IMR-90 (cell line): ENCODE measurements at regions not wholly inside any gene's neighbourhood (a gene's known extent, or its start where the extent isn't known, plus 50 kb on each side); places are given as distances from the start of the nearest gene placed in this dataset.

Experiments
- ATAC-seq: fragments of 200-7000 bp; cut with Tn5 transposase; 2 replicates; pipeline ENCODE4 v1.9.1; 2020; ENCODE audit warnings: low read depth, mild to moderate bottlenecking, moderate library complexity
- BruUV-seq: library from RNA; stranded (reverse); fragments of 400-500 nt; replicated peaks from 2 replicates; lab custom pipeline; 2021; lab: Mats Ljungman, UMichigan
- CTCF ChIA-PET: fragments of 300-600 bp; formaldehyde crosslinking; extraction: SDS; loops from one replicate; lab custom pipeline; 2021; ENCODE audit warnings: antibody characterized with exemption; lab: Yijun Ruan, JAX
- POLR2A ChIA-PET: fragments of 300-600 bp; sonication (Branson Sonifier 250); formaldehyde crosslinking; loops from one replicate; lab custom pipeline; 2022; ENCODE audit warnings: antibody characterized with exemption; ENCODE audit not compliant: unreplicated experiment; lab: Charles Lee
- DNase-seq: peaks from one replicate; pipeline ENCODE4 v3.0.0; 2013
- H2AFZ ChIP-seq: replicated peaks from 2 replicates; pipeline ENCODE3; 2013; ENCODE audit warnings: low read length, mild to moderate bottlenecking; ENCODE audit not compliant: poor library complexity
- H2AK5ac ChIP-seq: 2 replicates; pipeline ENCODE4 v1.6.1; 2013; ENCODE audit warnings: low read depth, low read length, inconsistent platforms
- H2AK9ac ChIP-seq: replicated peaks from 2 replicates; pipeline ENCODE3; 2013; ENCODE audit warnings: mild to moderate bottlenecking, low read depth, low read length, moderate library complexity; ENCODE audit not compliant: poor library complexity
- H2BK120ac ChIP-seq: 2 replicates; pipeline ENCODE4 v1.6.1; 2013; ENCODE audit warnings: low read depth, low read length, inconsistent platforms
- H2BK15ac ChIP-seq: 3 replicates; pipeline ENCODE4 v1.6.1; 2013; ENCODE audit warnings: low read depth, low read length, inconsistent platforms
- H2BK20ac ChIP-seq: 2 replicates; pipeline ENCODE4 v1.6.1; 2013; ENCODE audit warnings: low read depth, mild to moderate bottlenecking, inconsistent platforms, low read length, moderate library complexity
- H2BK5ac ChIP-seq: 2 replicates; pipeline ENCODE4 v1.6.1; 2013; ENCODE audit warnings: mild to moderate bottlenecking, low read depth, low read length, inconsistent platforms; ENCODE audit not compliant: poor library complexity, severe bottlenecking
- H3K14ac ChIP-seq: replicated peaks from 2 replicates; pipeline ENCODE4 v1.6.1; 2013; ENCODE audit warnings: low read depth, low read length, inconsistent platforms
- H3K18ac ChIP-seq: 2 replicates; pipeline ENCODE4 v1.6.1; 2013; ENCODE audit warnings: low read depth, low read length, control low read depth
- H3K23ac ChIP-seq: 2 replicates; pipeline ENCODE4 v1.6.1; 2013; ENCODE audit warnings: low read depth, low read length, inconsistent platforms
- H3K27ac ChIP-seq: 2 replicates; pipeline ENCODE4 v1.5.1; 2013; ENCODE audit warnings: mild to moderate bottlenecking, control low read depth, low read length; ENCODE audit not compliant: insufficient read depth
- H3K27me3 ChIP-seq: 2 replicates; pipeline ENCODE4 v1.6.1; 2013; ENCODE audit warnings: low read length; ENCODE audit not compliant: control insufficient read depth, insufficient read depth
- H3K36me3 ChIP-seq: 2 replicates; pipeline ENCODE4 v1.6.1; 2013; ENCODE audit warnings: low read length, mixed read lengths; ENCODE audit not compliant: control insufficient read depth, insufficient read depth
- H3K4ac ChIP-seq: 2 replicates; pipeline ENCODE4 v1.6.1; 2013; ENCODE audit warnings: low read depth, low read length, inconsistent platforms
- H3K4me1 ChIP-seq: 2 replicates; pipeline ENCODE4 v1.6.1; 2013; ENCODE audit warnings: low read length, mixed read lengths; ENCODE audit not compliant: control insufficient read depth, insufficient read depth
- H3K4me2 ChIP-seq: 2 replicates; pipeline ENCODE4 v1.6.1; 2013; ENCODE audit warnings: low read depth, mild to moderate bottlenecking, control low read depth, low read length, moderate library complexity
- H3K4me3 ChIP-seq: 2 replicates; pipeline ENCODE4 v1.5.1; 2013; ENCODE audit warnings: low read depth, mild to moderate bottlenecking, control low read depth, low read length, moderate library complexity; ENCODE audit not compliant: insufficient read depth
- H3K56ac ChIP-seq: 2 replicates; pipeline ENCODE4 v1.6.1; 2013; ENCODE audit warnings: low read length, inconsistent platforms; ENCODE audit not compliant: insufficient read depth; ENCODE audit errors: extremely low read depth
- H3K79me1 ChIP-seq, 2 experiments: 2 replicates each; pipeline ENCODE4 v1.6.1; 2013; ENCODE audit warnings: low read length in 2 of 2, inconsistent platforms in 1 of 2, low read depth in 1 of 2
- H3K9ac ChIP-seq: 2 replicates; pipeline ENCODE4 v1.6.1; 2013; ENCODE audit warnings: low read depth, low read length, control low read depth
- H3K9me1 ChIP-seq: 2 replicates; pipeline ENCODE4 v1.6.1; 2013; ENCODE audit warnings: low read length, inconsistent platforms; ENCODE audit not compliant: insufficient read depth
- H3K9me3 ChIP-seq: 2 replicates; pipeline ENCODE4 v1.6.1; 2013; ENCODE audit warnings: low read length; ENCODE audit not compliant: control insufficient read depth, insufficient read depth
- H4K20me1 ChIP-seq: 2 replicates; pipeline ENCODE4 v1.6.1; 2013; ENCODE audit warnings: low read length, inconsistent platforms; ENCODE audit not compliant: insufficient read depth
- H4K5ac ChIP-seq: 2 replicates; pipeline ENCODE4 v1.6.1; 2013; ENCODE audit warnings: mild to moderate bottlenecking, low read depth, low read length, control low read depth
- H4K8ac ChIP-seq, 2 experiments: 2 replicates each; pipeline ENCODE4 v1.6.1; 2013; ENCODE audit warnings: low read depth in 2 of 2, low read length in 2 of 2, control low read depth in 1 of 2, inconsistent platforms in 1 of 2
- H4K91ac ChIP-seq: 2 replicates; pipeline ENCODE4 v1.6.1; 2013; ENCODE audit warnings: low read depth, low read length, inconsistent platforms; ENCODE audit not compliant: insufficient read depth
- BHLHE40 ChIP-seq: fragments of 150-350 bp; IDR thresholded peaks from 2 replicates; pipeline ENCODE4 v1.6.1; 2016; ENCODE audit warnings: mild to moderate bottlenecking, low read depth, low read length
- CEBPB ChIP-seq: IDR thresholded peaks from 2 replicates; pipeline ENCODE4 v1.6.1; 2012; ENCODE audit warnings: low read depth, low read length, improper control_type of control experiment
- CTCF ChIP-seq: conservative IDR thresholded peaks from 2 replicates; pipeline ENCODE4 v1.5.1; 2012; ENCODE audit warnings: mild to moderate bottlenecking, low read depth, low read length, improper control_type of control experiment
- ELK1 ChIP-seq: fragments of 150-350 bp; IDR thresholded peaks from 2 replicates; pipeline ENCODE4 v1.6.1; 2016; ENCODE audit warnings: low read depth, mild to moderate bottlenecking, low read length, moderate library complexity, borderline replicate concordance
- FOS ChIP-seq: fragments of 150-350 bp; IDR thresholded peaks from 2 replicates; pipeline ENCODE4 v1.6.1; 2016; ENCODE audit warnings: low read depth, low read length
- MAFK ChIP-seq: IDR thresholded peaks from 2 replicates; pipeline ENCODE4 v1.6.1; 2012; ENCODE audit warnings: low read depth, low read length, improper control_type of control experiment
- MAZ ChIP-seq: IDR thresholded peaks from 2 replicates; pipeline ENCODE4 v1.6.1; 2012; ENCODE audit warnings: low read depth, mild to moderate bottlenecking, low read length, improper control_type of control experiment, moderate library complexity, borderline replicate concordance
- NFE2L2 ChIP-seq: fragments of 150-350 bp; IDR thresholded peaks from 2 replicates; pipeline ENCODE4 v1.6.1; 2016; ENCODE audit warnings: low read depth, mild to moderate bottlenecking, low read length
- POLR2A ChIP-seq: IDR thresholded peaks from 2 replicates; pipeline ENCODE4 v1.6.1; 2012; ENCODE audit warnings: mild to moderate bottlenecking, low read depth, low read length
- RAD21 ChIP-seq: IDR thresholded peaks from 2 replicates; pipeline ENCODE4 v1.6.1; 2012; ENCODE audit warnings: low read length, improper control_type of control experiment
- RCOR1 ChIP-seq: IDR thresholded peaks from 2 replicates; pipeline ENCODE4 v1.6.1; 2012; ENCODE audit warnings: mild to moderate bottlenecking, low read length, improper control_type of control experiment; ENCODE audit not compliant: insufficient replicate concordance
- RFX5 ChIP-seq: IDR thresholded peaks from 2 replicates; pipeline ENCODE4 v1.8.0; 2012; ENCODE audit warnings: low read depth, mild to moderate bottlenecking, low read length, moderate library complexity
- SMC3 ChIP-seq: fragments of 150-350 bp; IDR thresholded peaks from 2 replicates; pipeline ENCODE4 v1.6.1; 2016; ENCODE audit warnings: low read depth, mild to moderate bottlenecking, antibody characterized with exemption, low read length, moderate library complexity
- USF2 ChIP-seq: fragments of 150-350 bp; IDR thresholded peaks from 2 replicates; pipeline ENCODE4 v1.6.1; 2017; ENCODE audit warnings: mild to moderate bottlenecking, antibody characterized with exemption, low read length, low read depth
- WGBS, 2 experiments: methylation state at CpG; one replicate each; pipeline versions ENCODE4 v1.1.5 to v1.1.7; 2013; ENCODE audit warnings: missing lambda C conversion rate in 2 of 2; ENCODE audit not compliant: insufficient read length in 1 of 2; ENCODE audit errors: extremely low coverage in 2 of 2; 5-methylcytosine and 5-hydroxymethylcytosine counted together
- dilution Hi-C: fragments of 300-500 bp; cut with HindIII; formaldehyde crosslinking; loops from one replicate; pipeline ENCODE4 v1.14.3; 2018; ENCODE audit warnings: low sequenced_read_pairs; ENCODE audit not compliant: unreplicated experiment
- in situ Hi-C: fragments of 300-500 bp; cut with MboI; formaldehyde crosslinking; loops from 3 replicates; pipeline ENCODE4 v1.14.3; 2019; ENCODE audit warnings: low sequenced_read_pairs, inconsistent platforms, mixed read lengths
- intact Hi-C: fragments of 100-400 bp; cut with micrococcal nuclease; formaldehyde crosslinking; loops from 2 replicates; pipeline ENCODE4 v1.10.0; 2022

- no peak for DNase-seq
- BruUV-seq: no TSS peak
- intact Hi-C loops (no loop called here), dilution Hi-C loops (no loop called here), in situ Hi-C loops (no loop called here)
- ATAC-seq: no peak
- Histone ChIP-seq H3K14ac (no peak overlapping the region), H4K5ac (no peak overlapping the region), H3K4me3 (no peak overlapping the region), H3K9me1 (no peaks in the 10 kb centered on the region), H4K20me1 (no peaks in the 10 kb centered on the region), H3K36me3 (no peaks in the 10 kb centered on the region), H2BK15ac (no peak overlapping the region), H3K4me1 (no peaks in the 10 kb centered on the region), H2AK5ac (no peak overlapping the region), H3K9me3 (no peaks in the 10 kb centered on the region), H2AK9ac (no peak overlapping the region), H2BK120ac (no peak overlapping the region), H3K4me2 (no peak overlapping the region), H3K4ac (no peak overlapping the region), H3K18ac (no peak overlapping the region), H2AFZ (no peak overlapping the region), H2BK5ac (no peak overlapping the region), H3K56ac (no peak overlapping the region), H3K9ac (no peak overlapping the region), H3K79me1 (no peaks in the 10 kb centered on the region), H3K27me3 (no peaks in the 10 kb centered on the region), H3K23ac (no peak overlapping the region), H3K27ac (no peak overlapping the region), H4K91ac (no peak overlapping the region), H4K8ac (no peak overlapping the region), H2BK20ac (no peak overlapping the region)
- POLR2A ChIA-PET: no interaction called here
- TF ChIP-seq CEBPB: no peak
- no peak for TF ChIP-seq MAFK
- no peak for TF ChIP-seq RCOR1
- TF ChIP-seq ELK1: no peak
- no peak for TF ChIP-seq MAZ
- no peak for TF ChIP-seq FOS
- TF ChIP-seq USF2: no peak
- no peak for TF ChIP-seq CTCF
- no peak for TF ChIP-seq NFE2L2
- no peak for TF ChIP-seq RAD21
- TF ChIP-seq RFX5: no peak
- no peak for TF ChIP-seq BHLHE40
- no peak for TF ChIP-seq POLR2A
- no peak for TF ChIP-seq SMC3
- WGBS, 2 experiments: 25% methylated on average over 2 of the region's 7 CpGs; no CpG with 5 or more reads in 1 of the 2 experiments
- CTCF ChIA-PET: no interaction called here
Observed at GRCh38 chr2:84273406-84273805, 185.7 kb downstream of the SUCLG1 start.
